SK-N-MC (cell line): ENCODE measurements at regions not wholly inside any gene's neighbourhood (a gene's known extent, or its start where the extent isn't known, plus 50 kb on each side); places are given as distances from the start of the nearest gene placed in this dataset.

Source experiments
- EZH2 ChIP-seq: fragments of 200-600 bp; sonication (generic); IDR thresholded peaks from one replicate; pipeline ENCODE4 v1.6.1; 2017; ENCODE audit warnings: antibody characterized with exemption
- POLR2AphosphoS5 ChIP-seq: IDR thresholded peaks from 2 replicates; pipeline ENCODE4 v1.6.1; 2012; ENCODE audit warnings: mild to moderate bottlenecking, low read depth, low read length, borderline replicate concordance

GRCh38 chr2:238650536-238650935 is 197.3 kb upstream of the TWIST2 start:
- TF ChIP-seq POLR2AphosphoS5 (no peak), EZH2 (no peak)
